ENCODE measurements at regions not wholly inside any gene's neighbourhood (a gene's known extent, or its start where the extent isn't known, plus 50 kb on each side); places are given as distances from the start of the nearest gene placed in this dataset.

DNA sequence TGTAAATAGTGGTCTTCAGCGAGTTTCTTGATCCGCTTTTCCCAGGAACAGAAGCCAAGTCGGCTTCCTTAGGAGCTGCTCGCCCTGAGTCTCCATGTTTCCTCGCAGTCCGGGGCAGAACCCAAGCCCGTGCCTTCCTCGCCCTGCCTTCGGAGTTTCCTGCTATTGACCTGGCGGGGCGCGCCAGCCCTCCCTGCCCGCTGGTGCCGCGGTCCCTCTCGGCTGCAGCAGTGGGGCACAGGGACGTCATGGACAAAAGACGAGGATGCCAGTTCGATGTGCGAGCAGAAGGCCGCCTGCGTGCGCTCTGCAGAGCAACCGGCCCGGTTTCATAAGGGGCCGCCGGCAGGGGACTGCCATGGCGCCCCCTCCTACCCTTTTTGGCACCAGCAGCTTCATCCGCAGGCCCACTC is 156.6 kb downstream of the TM9SF2 start (continued):
- TF ChIP-seq RBBP5 (IDR thresholded peaks at IDR 0.05; ENCODE audit: borderline replicate concordance, low read depth, low read length) (peak; percentile 52), TBP (IDR thresholded peaks at IDR 0.05; ENCODE audit: low read depth, low read length) (0 out of 2 replicates have a peak, but pooled peaks have one; percentile 45), RAD21 (IDR thresholded peaks at IDR 0.05 in 1 of 2, conservative IDR thresholded peaks at IDR 0.05 in 1 of 2; ENCODE audit: low read depth in 2 of 2, low read length in 2 of 2) (peak; percentile 6 to 33; a peak in 2 of 4 replicates)
- TF ChIP-seq, protein P1, sequence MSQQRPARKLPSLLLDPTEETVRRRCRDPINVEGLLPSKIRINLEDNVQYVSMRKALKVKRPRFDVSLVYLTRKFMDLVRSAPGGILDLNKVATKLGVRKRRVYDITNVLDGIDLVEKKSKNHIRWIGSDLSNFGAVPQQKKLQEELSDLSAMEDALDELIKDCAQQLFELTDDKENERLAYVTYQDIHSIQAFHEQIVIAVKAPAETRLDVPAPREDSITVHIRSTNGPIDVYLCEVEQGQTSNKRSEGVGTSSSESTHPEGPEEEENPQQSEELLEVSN (IDR thresholded peaks at IDR 0.05) = peak; percentile 17; the same call in 1 of the 2 replicates

Measured in H1 (cell line).